HepG2 (cell line): ENCODE measurements at regions not wholly inside any gene's neighbourhood (a gene's known extent, or its start where the extent isn't known, plus 50 kb on each side); places are given as distances from the start of the nearest gene placed in this dataset.

Source experiments
- ATAC-seq: fragments of 200-7000 bp; cut with Tn5 transposase; 3 replicates; pipeline ENCODE4 v1.9.1; 2020; ENCODE audit warnings: mild to moderate bottlenecking, moderate library complexity
- BruUV-seq: library from RNA; stranded (reverse); fragments of 400-500 nt; replicated peaks from 2 replicates; lab custom pipeline; 2021; lab: Mats Ljungman, UMichigan
- CTCF ChIA-PET: fragments of 300-600 bp; formaldehyde crosslinking; extraction: SDS; loops from one replicate; lab custom pipeline; 2021; ENCODE audit warnings: low total read pairs, inconsistent platforms, low intra/inter-chr PET ratio; lab: Yijun Ruan, JAX
- POLR2A ChIA-PET: fragments of 350-600 bp; sonication (Branson Sonifier 250); formaldehyde crosslinking; loops from one replicate; lab custom pipeline; 2020; ENCODE audit warnings: antibody characterized with exemption, inconsistent platforms; lab: Yijun Ruan, JAX
- DNase-seq: peaks from one replicate; pipeline ENCODE4 v3.0.0-alpha.2; 2015; ENCODE audit warnings: low spot score
- FAIRE-seq: peaks from 3 replicates; lab custom pipeline; 2011; peaks lifted over from hg19 to GRCh38; lab: Jason Lieb, UNC
- H2AFZ ChIP-seq: one replicate; pipeline ENCODE4 v1.6.1; 2011; ENCODE audit warnings: low read length, inconsistent platforms
- H3K27ac ChIP-seq: fragments of 300-600 bp; 3 replicates; pipeline ENCODE4 v1.8.0; 2011; ENCODE audit warnings: mixed run types, mild to moderate bottlenecking, mixed read lengths, low read length, inconsistent platforms; ENCODE audit not compliant: insufficient read depth; ENCODE audit errors: extremely low read length
- H3K27me3 ChIP-seq, 2 experiments: fragments of 200-600 bp in 1 of 2; 2 replicates in 1 of 2; 3 replicates in 1 of 2; pipeline versions ENCODE4 v1.6.0 to v1.8.0; 2011; ENCODE audit warnings: low read length in 2 of 2, mild to moderate bottlenecking in 2 of 2, moderate library complexity in 2 of 2, inconsistent platforms in 1 of 2; ENCODE audit not compliant: insufficient read depth in 2 of 2, control insufficient read depth in 1 of 2
- H3K36me3 ChIP-seq, 2 experiments: fragments of 200-600 bp in 1 of 2; replicated peaks in 1 of 2; 2 replicates in 1 of 2; 3 replicates in 1 of 2; pipeline versions ENCODE4 v1.5.1 to v1.8.0; 2011; ENCODE audit warnings: low read length in 2 of 2, inconsistent platforms in 1 of 2; ENCODE audit not compliant: insufficient read depth in 2 of 2, control insufficient read depth in 1 of 2
- H3K4me1 ChIP-seq: 2 replicates; pipeline ENCODE4 v1.5.1; 2012; ENCODE audit warnings: low read length, inconsistent platforms; ENCODE audit not compliant: insufficient read depth
- H3K4me2 ChIP-seq: 2 replicates; pipeline ENCODE4 v1.6.0; 2011; ENCODE audit warnings: low read depth, low read length, inconsistent platforms
- H3K4me3 ChIP-seq, 3 experiments: fragments of 200-600 bp in 1 of 3; sonication (generic), shearing (Covaris generic) in 1 of 3; replicated peaks in 1 of 3; 2 replicates each; pipeline ENCODE4 v1.5.1; 2011 to 2016; ENCODE audit warnings: low read length in 3 of 3, inconsistent platforms in 2 of 3, low read depth in 2 of 3, mild to moderate bottlenecking in 2 of 3, control low read depth in 1 of 3, mixed read lengths in 1 of 3; ENCODE audit not compliant: insufficient read depth in 1 of 3
- H3K79me2 ChIP-seq: one replicate; pipeline ENCODE4 v1.6.1; 2011; ENCODE audit warnings: low read length, inconsistent platforms; ENCODE audit not compliant: insufficient read depth
- H3K9ac ChIP-seq: 2 replicates; pipeline ENCODE4 v1.6.0; 2011; ENCODE audit warnings: mild to moderate bottlenecking, low read depth, low read length, inconsistent platforms; ENCODE audit not compliant: insufficient read depth
- H3K9me3 ChIP-seq: 2 replicates; pipeline ENCODE4 v1.5.1; 2012; ENCODE audit warnings: mild to moderate bottlenecking, low read length
- H4K20me1 ChIP-seq: 2 replicates; pipeline ENCODE4 v1.6.0; 2011; ENCODE audit warnings: inconsistent platforms, mild to moderate bottlenecking, low read length, moderate library complexity; ENCODE audit not compliant: insufficient read depth
- ARNT ChIP-seq: fragments of 450-650 bp; IDR thresholded peaks from 2 replicates; pipeline ENCODE4 v1.6.1; 2017
- ETV6 ChIP-seq: sonication (generic); formaldehyde crosslinking; conservative IDR thresholded peaks from 2 replicates; pipeline ENCODE4 v1.4.0; 2020; ENCODE audit warnings: missing genetic modification reagents
- IKZF1 ChIP-seq: fragments of 450-650 bp; IDR thresholded peaks from 2 replicates; pipeline ENCODE4 v1.7.1; 2016
- IRX3 ChIP-seq: sonication (generic); formaldehyde crosslinking; IDR thresholded peaks from 2 replicates; pipeline ENCODE4 v1.8.1; 2023; ENCODE audit warnings: mild to moderate bottlenecking, low read depth, missing genetic modification reagents, borderline replicate concordance
- NFKBIZ ChIP-seq: IDR thresholded peaks from 2 replicates; pipeline ENCODE4 v1.6.1; 2018; ENCODE audit warnings: missing genetic modification reagents, missing compliant biosample characterization
- ZEB1 ChIP-seq: IDR thresholded peaks from 2 replicates; pipeline ENCODE4 v1.6.1; 2012; ENCODE audit warnings: mild to moderate bottlenecking, low read depth, inconsistent platforms; ENCODE audit not compliant: insufficient replicate concordance
- ZNF17 ChIP-seq: sonication (generic); formaldehyde crosslinking; IDR thresholded peaks from 2 replicates; pipeline ENCODE4 v1.5.0; 2020; ENCODE audit warnings: mild to moderate bottlenecking, missing genetic modification reagents
- ZNF292 ChIP-seq: sonication (generic); formaldehyde crosslinking; IDR thresholded peaks from 2 replicates; pipeline ENCODE4 v1.8.1; 2022; ENCODE audit warnings: mild to moderate bottlenecking, low read depth, missing genetic modification reagents, borderline replicate concordance
- ZNF564 ChIP-seq: sonication (generic); formaldehyde crosslinking; IDR thresholded peaks from 2 replicates; pipeline ENCODE4 v1.8.1; 2023; ENCODE audit warnings: mild to moderate bottlenecking, missing genetic modification reagents
- ZNF572 ChIP-seq: sonication (generic); formaldehyde crosslinking; IDR thresholded peaks from 2 replicates; pipeline ENCODE4 v1.5.1; 2020; ENCODE audit warnings: mild to moderate bottlenecking, missing genetic modification reagents
- ZNF709 ChIP-seq: sonication (generic); formaldehyde crosslinking; IDR thresholded peaks from 2 replicates; pipeline ENCODE4 v1.5.0; 2020; ENCODE audit warnings: mild to moderate bottlenecking, missing genetic modification reagents
- ZNF724P ChIP-seq: sonication (generic); formaldehyde crosslinking; IDR thresholded peaks from 2 replicates; pipeline ENCODE4 v1.8.0; 2022; ENCODE audit warnings: missing genetic modification reagents, borderline replicate concordance
- WGBS: methylation state at CpG from one replicate; pipeline ENCODE4 v1.1.6; 2017; ENCODE audit warnings: low lambda C conversion rate; 5-methylcytosine and 5-hydroxymethylcytosine counted together
- in situ Hi-C: cut with HindIII; loops from 2 replicates; pipeline ENCODE4 v1.10.0; 2017; ENCODE audit warnings: low pct_unique_long_range_greater_than_20kb; ENCODE audit not compliant: extremely low pct_ligation_motif_present
- intact Hi-C: fragments of 100-400 bp; cut with micrococcal nuclease; formaldehyde crosslinking; loops from one replicate; pipeline ENCODE4 v1.10.0; 2022; ENCODE audit not compliant: unreplicated experiment
- TF ChIP-seq, protein P1 (sequence below): sonication (generic); formaldehyde crosslinking; conservative IDR thresholded peaks from 2 replicates; pipeline ENCODE4 v1.4.0; 2020; ENCODE audit warnings: missing genetic modification reagents
- TF ChIP-seq, protein P2 (sequence below): sonication (generic); formaldehyde crosslinking; IDR thresholded peaks from 2 replicates; pipeline ENCODE4 v1.5.1; 2020; ENCODE audit warnings: missing genetic modification reagents, mild to moderate bottlenecking, borderline replicate concordance
- TF ChIP-seq, protein P3 (sequence below): sonication (generic); formaldehyde crosslinking; IDR thresholded peaks from 2 replicates; pipeline ENCODE4 v1.4.0; 2020; ENCODE audit warnings: missing genetic modification reagents, borderline replicate concordance

DNA sequence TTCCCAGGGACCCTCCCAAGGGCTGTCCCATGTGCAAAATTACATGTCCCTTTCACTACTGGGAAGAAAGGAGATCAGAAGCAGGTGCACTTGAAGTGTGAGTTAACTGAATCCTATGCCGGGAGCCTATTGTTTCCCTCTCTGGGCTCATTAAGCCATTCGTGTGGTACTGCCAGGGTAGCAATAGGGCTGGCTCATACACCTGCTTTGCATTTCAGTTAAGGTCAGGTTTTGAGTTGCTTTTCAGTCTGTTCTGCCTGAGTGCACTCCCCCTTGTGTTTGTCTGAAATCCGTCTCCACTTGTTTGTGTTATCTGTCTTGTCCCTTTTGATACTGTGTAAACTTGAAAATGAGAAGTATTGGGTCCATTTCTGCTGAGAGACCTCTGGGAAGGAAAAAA, 1232.6 kb upstream of the NRXN1 start:
- ChIA-PET POLR2A (no interaction called here), CTCF (no interaction called here)
- TF ChIP-seq ZNF572 (CRISPR knock-in tag) (no peak), ETV6 (no peak), ZEB1 (no peak), NFKBIZ (no peak), IRX3 (CRISPR knock-in tag) (no peak), IKZF1 (no peak)
- TF ChIP-seq, protein P1, sequence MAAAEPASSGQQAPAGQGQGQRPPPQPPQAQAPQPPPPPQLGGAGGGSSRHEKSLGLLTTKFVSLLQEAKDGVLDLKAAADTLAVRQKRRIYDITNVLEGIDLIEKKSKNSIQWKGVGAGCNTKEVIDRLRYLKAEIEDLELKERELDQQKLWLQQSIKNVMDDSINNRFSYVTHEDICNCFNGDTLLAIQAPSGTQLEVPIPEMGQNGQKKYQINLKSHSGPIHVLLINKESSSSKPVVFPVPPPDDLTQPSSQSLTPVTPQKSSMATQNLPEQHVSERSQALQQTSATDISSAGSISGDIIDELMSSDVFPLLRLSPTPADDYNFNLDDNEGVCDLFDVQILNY (CRISPR knock-in tag), result no peak
- BruUV-seq, result no TSS peak
- no peaks in the 10 kb centered on the region for H4K20me1 ChIP-seq
- 15% methylated on average over 3 of the region's 3 CpGs for WGBS
- FAIRE-seq (no peak), ATAC-seq (no peak), DNase-seq (no peak)
- no peaks in the 10 kb centered on the region for H3K79me2 ChIP-seq
- no peaks in the 10 kb centered on the region for H3K4me1 ChIP-seq
- H3K9ac ChIP-seq, result no peak overlapping the region
- no peak overlapping the region for H3K4me3 ChIP-seq
- no peaks in the 10 kb centered on the region for H3K36me3 ChIP-seq
- in situ Hi-C loops, result no loop called here
- H3K27me3 ChIP-seq, result no peaks in the 10 kb centered on the region
- H3K27ac ChIP-seq, result no peak overlapping the region
- H2AFZ ChIP-seq, result no peak overlapping the region
- H3K9me3 ChIP-seq, result peaks cover 60% of the 10 kb centered on the region
- no peak overlapping the region for H3K4me2 ChIP-seq
- intact Hi-C loops, result no loop called here

DNA sequence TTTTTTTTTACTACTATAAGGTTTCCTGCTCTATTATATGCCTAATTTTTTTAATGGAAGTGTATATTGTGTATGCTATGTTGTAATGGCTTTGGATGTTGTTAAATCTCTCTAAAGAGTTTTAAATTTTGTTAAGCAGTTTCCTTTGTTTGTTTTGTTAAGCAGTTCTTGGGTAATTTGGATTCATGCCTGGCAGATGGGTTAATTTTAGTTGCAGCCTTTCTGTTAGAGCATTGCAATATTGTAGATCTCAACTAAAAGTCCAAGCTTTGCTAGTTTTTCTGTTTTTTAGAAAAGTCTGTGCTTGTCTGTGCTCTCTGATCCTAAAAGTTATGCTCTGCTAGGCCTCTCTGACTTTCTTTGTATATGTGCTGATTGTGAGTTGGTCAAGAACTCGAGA, 1229.0 kb upstream of the NRXN1 start:
- Histone ChIP-seq H2AFZ (no peak overlapping the region), H3K4me1 (no peaks in the 10 kb centered on the region), H3K79me2 (no peaks in the 10 kb centered on the region), H3K27me3 (no peaks in the 10 kb centered on the region), H3K36me3 (no peaks in the 10 kb centered on the region), H3K9me3 (peaks cover 47% of the 10 kb centered on the region), H4K20me1 (no peaks in the 10 kb centered on the region), H3K4me2 (no peak overlapping the region), H3K27ac (no peak overlapping the region), H3K4me3 (no peak overlapping the region), H3K9ac (no peak overlapping the region)
- no peak for FAIRE-seq
- intact Hi-C loops, result no loop called here
- no peak for DNase-seq
- in situ Hi-C loops, result no loop called here
- WGBS, result 0% methylated on average over 1 of the region's 1 CpG
- POLR2A ChIA-PET, result no interaction called here
- CTCF ChIA-PET, result no interaction called here
- ATAC-seq, result no peak
- TF ChIP-seq ZNF564 (CRISPR knock-in tag) (no peak), ZNF709 (CRISPR knock-in tag) (no peak), ZNF17 (CRISPR knock-in tag) (no peak), ZNF724P (no peak), ARNT (no peak), ZNF292 (no peak)
- TF ChIP-seq, protein P2, sequence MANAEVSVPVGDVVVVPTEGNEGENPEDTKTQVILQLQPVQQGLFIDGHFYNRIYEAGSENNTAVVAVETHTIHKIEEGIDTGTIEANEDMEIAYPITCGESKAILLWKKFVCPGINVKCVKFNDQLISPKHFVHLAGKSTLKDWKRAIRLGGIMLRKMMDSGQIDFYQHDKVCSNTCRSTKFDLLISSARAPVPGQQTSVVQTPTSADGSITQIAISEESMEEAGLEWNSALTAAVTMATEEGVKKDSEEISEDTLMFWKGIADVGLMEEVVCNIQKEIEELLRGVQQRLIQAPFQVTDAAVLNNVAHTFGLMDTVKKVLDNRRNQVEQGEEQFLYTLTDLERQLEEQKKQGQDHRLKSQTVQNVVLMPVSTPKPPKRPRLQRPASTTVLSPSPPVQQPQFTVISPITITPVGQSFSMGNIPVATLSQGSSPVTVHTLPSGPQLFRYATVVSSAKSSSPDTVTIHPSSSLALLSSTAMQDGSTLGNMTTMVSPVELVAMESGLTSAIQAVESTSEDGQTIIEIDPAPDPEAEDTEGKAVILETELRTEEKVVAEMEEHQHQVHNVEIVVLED (CRISPR knock-in tag), result no peak
- TF ChIP-seq, protein P3, sequence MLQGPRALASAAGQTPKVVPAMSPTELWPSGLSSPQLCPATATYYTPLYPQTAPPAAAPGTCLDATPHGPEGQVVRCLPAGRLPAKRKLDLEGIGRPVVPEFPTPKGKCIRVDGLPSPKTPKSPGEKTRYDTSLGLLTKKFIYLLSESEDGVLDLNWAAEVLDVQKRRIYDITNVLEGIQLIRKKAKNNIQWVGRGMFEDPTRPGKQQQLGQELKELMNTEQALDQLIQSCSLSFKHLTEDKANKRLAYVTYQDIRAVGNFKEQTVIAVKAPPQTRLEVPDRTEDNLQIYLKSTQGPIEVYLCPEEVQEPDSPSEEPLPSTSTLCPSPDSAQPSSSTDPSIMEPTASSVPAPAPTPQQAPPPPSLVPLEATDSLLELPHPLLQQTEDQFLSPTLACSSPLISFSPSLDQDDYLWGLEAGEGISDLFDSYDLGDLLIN (CRISPR knock-in tag), result no peak
- BruUV-seq, result no TSS peak
